ENCODE measurements at regions not wholly inside any gene's neighbourhood (a gene's known extent, or its start where the extent isn't known, plus 50 kb on each side); places are given as distances from the start of the nearest gene placed in this dataset.

GRCh38 chr15:95741830-95742229, 588.7 kb upstream of the NR2F2 start:
- dilution Hi-C loops (cut with MboI; ENCODE audit: extremely low pct_ligation_motif_present, low sequenced_read_pairs) = no loop called here
- no peaks in the 10 kb centered on the region for H3K36me3 ChIP-seq (ENCODE audit: control insufficient read depth in 2 of 2, extremely low read depth in 1 of 2, insufficient read depth in 2 of 2, low read length in 2 of 2)
- no peak overlapping the region for H3K9ac ChIP-seq (ENCODE audit: control insufficient read depth, extremely low read depth, insufficient read depth, low read length)
- no peaks in the 10 kb centered on the region for H4K20me1 ChIP-seq (ENCODE audit: control insufficient read depth, extremely low read depth, insufficient read depth, low read length)
- H3K9me1 ChIP-seq (ENCODE audit: control insufficient read depth, extremely low read depth, insufficient read depth, low read length) = no peaks in the 10 kb centered on the region
- H3K27ac ChIP-seq (ENCODE audit: control insufficient read depth, insufficient read depth, low read length) = no peak overlapping the region
- no peak overlapping the region for H2AFZ ChIP-seq (ENCODE audit: control insufficient read depth, low read length)
- no peak overlapping the region for H3K4me3 ChIP-seq (ENCODE audit: control insufficient read depth in 2 of 3, extremely low read depth in 1 of 3, insufficient read depth in 2 of 3, low read depth in 1 of 3, low read length in 3 of 3)
- DNase-seq (ENCODE audit: low read depth, low spot score) (no peak), FAIRE-seq (no peak)
- TF ChIP-seq EZH2 (IDR thresholded peaks at IDR 0.05; ENCODE audit: low read length) (no peak), CTCF (optimal IDR thresholded peaks at IDR 0.05 in 1 of 3, IDR thresholded peaks at IDR 0.05 in 1 of 3, conservative IDR thresholded peaks at IDR 0.05 in 1 of 3; ENCODE audit: extremely low read depth in 1 of 3, insufficient read depth in 2 of 3, low read length in 3 of 3) (no peak)
- H3K4me2 ChIP-seq (ENCODE audit: control insufficient read depth, extremely low read depth, insufficient read depth, low read depth, low read length) = no peak overlapping the region
- H3K27me3 ChIP-seq (ENCODE audit: control insufficient read depth, extremely low read depth, insufficient read depth, low read length) = no peaks in the 10 kb centered on the region
- H3K79me2 ChIP-seq (ENCODE audit: control insufficient read depth, insufficient read depth, low read length) = no peaks in the 10 kb centered on the region
- peaks cover 3% of the 10 kb centered on the region for H3K4me1 ChIP-seq (ENCODE audit: control insufficient read depth, extremely low read depth, insufficient read depth, low read length)
- no peaks in the 10 kb centered on the region for H3K9me3 ChIP-seq (ENCODE audit: control insufficient read depth, low read depth, low read length)

GRCh38 chr15:95742256-95742655, 588.2 kb upstream of the NR2F2 start:
- FAIRE-seq = no peak
- Histone ChIP-seq H2AFZ (ENCODE audit: control insufficient read depth, low read length) (no peak overlapping the region), H3K27me3 (ENCODE audit: control insufficient read depth, extremely low read depth, insufficient read depth, low read length) (no peaks in the 10 kb centered on the region), H3K27ac (ENCODE audit: control insufficient read depth, insufficient read depth, low read length) (no peak overlapping the region), H3K9me1 (ENCODE audit: control insufficient read depth, extremely low read depth, insufficient read depth, low read length) (no peaks in the 10 kb centered on the region), H3K4me1 (ENCODE audit: control insufficient read depth, extremely low read depth, insufficient read depth, low read length) (peaks cover 3% of the 10 kb centered on the region), H3K4me3 (ENCODE audit: control insufficient read depth in 2 of 3, extremely low read depth in 1 of 3, insufficient read depth in 2 of 3, low read depth in 1 of 3, low read length in 3 of 3) (no peak overlapping the region), H4K20me1 (ENCODE audit: control insufficient read depth, extremely low read depth, insufficient read depth, low read length) (no peaks in the 10 kb centered on the region), H3K79me2 (ENCODE audit: control insufficient read depth, insufficient read depth, low read length) (no peaks in the 10 kb centered on the region), H3K9ac (ENCODE audit: control insufficient read depth, extremely low read depth, insufficient read depth, low read length) (no peak overlapping the region), H3K4me2 (ENCODE audit: control insufficient read depth, extremely low read depth, insufficient read depth, low read depth, low read length) (no peak overlapping the region), H3K36me3 (ENCODE audit: control insufficient read depth in 2 of 2, extremely low read depth in 1 of 2, insufficient read depth in 2 of 2, low read length in 2 of 2) (no peaks in the 10 kb centered on the region), H3K9me3 (ENCODE audit: control insufficient read depth, low read depth, low read length) (no peaks in the 10 kb centered on the region)
- TF ChIP-seq CTCF (optimal IDR thresholded peaks at IDR 0.05 in 1 of 3, IDR thresholded peaks at IDR 0.05 in 1 of 3, conservative IDR thresholded peaks at IDR 0.05 in 1 of 3; ENCODE audit: extremely low read depth in 1 of 3, insufficient read depth in 2 of 3, low read length in 3 of 3) = no peak
- no peak for TF ChIP-seq EZH2 (IDR thresholded peaks at IDR 0.05; ENCODE audit: low read length)
- no peak for DNase-seq (ENCODE audit: low read depth, low spot score)
- dilution Hi-C loops (cut with MboI; ENCODE audit: extremely low pct_ligation_motif_present, low sequenced_read_pairs) = no loop called here

Measured in keratinocyte (primary cell).